IMR-90 (cell line): ENCODE measurements at regions not wholly inside any gene's neighbourhood (a gene's known extent, or its start where the extent isn't known, plus 50 kb on each side); places are given as distances from the start of the nearest gene placed in this dataset.

Experiments used
- ATAC-seq: fragments of 200-7000 bp; cut with Tn5 transposase; 2 replicates; pipeline ENCODE4 v1.9.1; 2020; ENCODE audit warnings: low read depth, mild to moderate bottlenecking, moderate library complexity
- BruUV-seq: library from RNA; stranded (reverse); fragments of 400-500 nt; replicated peaks from 2 replicates; lab custom pipeline; 2021; lab: Mats Ljungman, UMichigan
- CTCF ChIA-PET: fragments of 300-600 bp; formaldehyde crosslinking; extraction: SDS; loops from one replicate; lab custom pipeline; 2021; ENCODE audit warnings: antibody characterized with exemption; lab: Yijun Ruan, JAX
- POLR2A ChIA-PET: fragments of 300-600 bp; sonication (Branson Sonifier 250); formaldehyde crosslinking; loops from one replicate; lab custom pipeline; 2022; ENCODE audit warnings: antibody characterized with exemption; ENCODE audit not compliant: unreplicated experiment; lab: Charles Lee
- DNase-seq: peaks from one replicate; pipeline ENCODE4 v3.0.0; 2013
- H2AFZ ChIP-seq: replicated peaks from 2 replicates; pipeline ENCODE3; 2013; ENCODE audit warnings: low read length, mild to moderate bottlenecking; ENCODE audit not compliant: poor library complexity
- H2AK5ac ChIP-seq: 2 replicates; pipeline ENCODE4 v1.6.1; 2013; ENCODE audit warnings: low read depth, low read length, inconsistent platforms
- H2AK9ac ChIP-seq: replicated peaks from 2 replicates; pipeline ENCODE3; 2013; ENCODE audit warnings: mild to moderate bottlenecking, low read depth, low read length, moderate library complexity; ENCODE audit not compliant: poor library complexity
- H2BK120ac ChIP-seq: 2 replicates; pipeline ENCODE4 v1.6.1; 2013; ENCODE audit warnings: low read depth, low read length, inconsistent platforms
- H2BK15ac ChIP-seq: 3 replicates; pipeline ENCODE4 v1.6.1; 2013; ENCODE audit warnings: low read depth, low read length, inconsistent platforms
- H2BK20ac ChIP-seq: 2 replicates; pipeline ENCODE4 v1.6.1; 2013; ENCODE audit warnings: low read depth, mild to moderate bottlenecking, inconsistent platforms, low read length, moderate library complexity
- H2BK5ac ChIP-seq: 2 replicates; pipeline ENCODE4 v1.6.1; 2013; ENCODE audit warnings: mild to moderate bottlenecking, low read depth, low read length, inconsistent platforms; ENCODE audit not compliant: poor library complexity, severe bottlenecking
- H3K14ac ChIP-seq: replicated peaks from 2 replicates; pipeline ENCODE4 v1.6.1; 2013; ENCODE audit warnings: low read depth, low read length, inconsistent platforms
- H3K18ac ChIP-seq: 2 replicates; pipeline ENCODE4 v1.6.1; 2013; ENCODE audit warnings: low read depth, low read length, control low read depth
- H3K23ac ChIP-seq: 2 replicates; pipeline ENCODE4 v1.6.1; 2013; ENCODE audit warnings: low read depth, low read length, inconsistent platforms
- H3K27ac ChIP-seq: 2 replicates; pipeline ENCODE4 v1.5.1; 2013; ENCODE audit warnings: mild to moderate bottlenecking, control low read depth, low read length; ENCODE audit not compliant: insufficient read depth
- H3K27me3 ChIP-seq: 2 replicates; pipeline ENCODE4 v1.6.1; 2013; ENCODE audit warnings: low read length; ENCODE audit not compliant: control insufficient read depth, insufficient read depth
- H3K36me3 ChIP-seq: 2 replicates; pipeline ENCODE4 v1.6.1; 2013; ENCODE audit warnings: low read length, mixed read lengths; ENCODE audit not compliant: control insufficient read depth, insufficient read depth
- H3K4ac ChIP-seq: 2 replicates; pipeline ENCODE4 v1.6.1; 2013; ENCODE audit warnings: low read depth, low read length, inconsistent platforms
- H3K4me1 ChIP-seq: 2 replicates; pipeline ENCODE4 v1.6.1; 2013; ENCODE audit warnings: low read length, mixed read lengths; ENCODE audit not compliant: control insufficient read depth, insufficient read depth
- H3K4me2 ChIP-seq: 2 replicates; pipeline ENCODE4 v1.6.1; 2013; ENCODE audit warnings: low read depth, mild to moderate bottlenecking, control low read depth, low read length, moderate library complexity
- H3K4me3 ChIP-seq: 2 replicates; pipeline ENCODE4 v1.5.1; 2013; ENCODE audit warnings: low read depth, mild to moderate bottlenecking, control low read depth, low read length, moderate library complexity; ENCODE audit not compliant: insufficient read depth
- H3K56ac ChIP-seq: 2 replicates; pipeline ENCODE4 v1.6.1; 2013; ENCODE audit warnings: low read length, inconsistent platforms; ENCODE audit not compliant: insufficient read depth; ENCODE audit errors: extremely low read depth
- H3K79me1 ChIP-seq, 2 experiments: 2 replicates each; pipeline ENCODE4 v1.6.1; 2013; ENCODE audit warnings: low read length in 2 of 2, inconsistent platforms in 1 of 2, low read depth in 1 of 2
- H3K9ac ChIP-seq: 2 replicates; pipeline ENCODE4 v1.6.1; 2013; ENCODE audit warnings: low read depth, low read length, control low read depth
- H3K9me1 ChIP-seq: 2 replicates; pipeline ENCODE4 v1.6.1; 2013; ENCODE audit warnings: low read length, inconsistent platforms; ENCODE audit not compliant: insufficient read depth
- H3K9me3 ChIP-seq: 2 replicates; pipeline ENCODE4 v1.6.1; 2013; ENCODE audit warnings: low read length; ENCODE audit not compliant: control insufficient read depth, insufficient read depth
- H4K20me1 ChIP-seq: 2 replicates; pipeline ENCODE4 v1.6.1; 2013; ENCODE audit warnings: low read length, inconsistent platforms; ENCODE audit not compliant: insufficient read depth
- H4K5ac ChIP-seq: 2 replicates; pipeline ENCODE4 v1.6.1; 2013; ENCODE audit warnings: mild to moderate bottlenecking, low read depth, low read length, control low read depth
- H4K8ac ChIP-seq, 2 experiments: 2 replicates each; pipeline ENCODE4 v1.6.1; 2013; ENCODE audit warnings: low read depth in 2 of 2, low read length in 2 of 2, control low read depth in 1 of 2, inconsistent platforms in 1 of 2
- H4K91ac ChIP-seq: 2 replicates; pipeline ENCODE4 v1.6.1; 2013; ENCODE audit warnings: low read depth, low read length, inconsistent platforms; ENCODE audit not compliant: insufficient read depth
- CTCF ChIP-seq: conservative IDR thresholded peaks from 2 replicates; pipeline ENCODE4 v1.5.1; 2012; ENCODE audit warnings: mild to moderate bottlenecking, low read depth, low read length, improper control_type of control experiment
- FOS ChIP-seq: fragments of 150-350 bp; IDR thresholded peaks from 2 replicates; pipeline ENCODE4 v1.6.1; 2016; ENCODE audit warnings: low read depth, low read length
- MAFK ChIP-seq: IDR thresholded peaks from 2 replicates; pipeline ENCODE4 v1.6.1; 2012; ENCODE audit warnings: low read depth, low read length, improper control_type of control experiment
- MXI1 ChIP-seq: IDR thresholded peaks from 2 replicates; pipeline ENCODE4 v1.6.1; 2012; ENCODE audit warnings: low read depth, mild to moderate bottlenecking, low read length, moderate library complexity, borderline replicate concordance
- POLR2A ChIP-seq: IDR thresholded peaks from 2 replicates; pipeline ENCODE4 v1.6.1; 2012; ENCODE audit warnings: mild to moderate bottlenecking, low read depth, low read length
- RAD21 ChIP-seq: IDR thresholded peaks from 2 replicates; pipeline ENCODE4 v1.6.1; 2012; ENCODE audit warnings: low read length, improper control_type of control experiment
- SMC3 ChIP-seq: fragments of 150-350 bp; IDR thresholded peaks from 2 replicates; pipeline ENCODE4 v1.6.1; 2016; ENCODE audit warnings: low read depth, mild to moderate bottlenecking, antibody characterized with exemption, low read length, moderate library complexity
- WGBS, 2 experiments: methylation state at CpG; one replicate each; pipeline versions ENCODE4 v1.1.5 to v1.1.7; 2013; ENCODE audit warnings: missing lambda C conversion rate in 2 of 2; ENCODE audit not compliant: insufficient read length in 1 of 2; ENCODE audit errors: extremely low coverage in 2 of 2; 5-methylcytosine and 5-hydroxymethylcytosine counted together
- dilution Hi-C: fragments of 300-500 bp; cut with HindIII; formaldehyde crosslinking; loops from one replicate; pipeline ENCODE4 v1.14.3; 2018; ENCODE audit warnings: low sequenced_read_pairs; ENCODE audit not compliant: unreplicated experiment
- in situ Hi-C: fragments of 300-500 bp; cut with MboI; formaldehyde crosslinking; loops from 3 replicates; pipeline ENCODE4 v1.14.3; 2019; ENCODE audit warnings: low sequenced_read_pairs, inconsistent platforms, mixed read lengths
- intact Hi-C: fragments of 100-400 bp; cut with micrococcal nuclease; formaldehyde crosslinking; loops from 2 replicates; pipeline ENCODE4 v1.10.0; 2022
- TF ChIP-seq, protein P1 (sequence below): fragments of 150-350 bp; IDR thresholded peaks from 2 replicates; pipeline ENCODE4 v1.6.1; 2016; ENCODE audit warnings: low read depth, mild to moderate bottlenecking, low read length, moderate library complexity, borderline replicate concordance

DNA sequence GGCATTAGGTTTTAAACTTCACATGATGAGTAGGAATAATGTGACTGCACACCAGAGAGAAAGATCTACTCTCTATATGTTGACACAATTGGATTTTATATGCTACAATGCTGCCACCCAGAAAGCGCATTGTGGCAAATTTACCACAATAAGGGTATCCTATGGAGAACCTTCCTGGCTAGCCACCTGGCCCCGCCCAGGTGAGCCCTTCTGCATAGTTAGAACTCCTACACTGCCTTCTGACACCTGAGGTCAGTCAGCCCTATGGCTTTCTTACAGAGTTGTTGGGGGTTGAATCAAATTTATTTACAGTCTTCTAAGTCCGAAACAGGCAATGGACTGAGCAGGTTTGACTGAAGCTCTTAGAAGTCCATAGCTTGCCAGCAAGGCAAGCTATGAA, 153.8 kb upstream of the S100G start:
- no peak for ATAC-seq
- Histone ChIP-seq H2BK20ac (no peak overlapping the region), H3K56ac (no peak overlapping the region), H3K9ac (no peak overlapping the region), H3K36me3 (no peaks in the 10 kb centered on the region), H2BK15ac (no peak overlapping the region), H3K23ac (no peak overlapping the region), H3K9me3 (no peaks in the 10 kb centered on the region), H3K4me3 (no peak overlapping the region), H3K4ac (no peak overlapping the region), H2AFZ (no peak overlapping the region), H2AK5ac (no peak overlapping the region), H3K18ac (no peak overlapping the region), H4K20me1 (no peaks in the 10 kb centered on the region), H4K5ac (no peak overlapping the region), H4K91ac (no peak overlapping the region), H3K4me2 (no peak overlapping the region), H3K9me1 (no peaks in the 10 kb centered on the region), H3K27me3 (no peaks in the 10 kb centered on the region; the same call in 1 of the 2 replicates), H3K4me1 (no peaks in the 10 kb centered on the region; the same call in 1 of the 2 replicates), H2AK9ac (no peak overlapping the region), H3K14ac (no peak overlapping the region), H4K8ac (no peak overlapping the region), H2BK5ac (no peak overlapping the region), H3K27ac (no peak overlapping the region), H2BK120ac (no peak overlapping the region), H3K79me1 (no peaks in the 10 kb centered on the region)
- intact Hi-C loops (no loop called here), dilution Hi-C loops (no loop called here), in situ Hi-C loops (no loop called here)
- no CpG with 5 or more reads among the region's 3 CpGs for WGBS, 2 experiments
- DNase-seq, result no peak
- ChIA-PET POLR2A (no interaction called here), CTCF (no interaction called here)
- BruUV-seq, result no TSS peak
- TF ChIP-seq SMC3, result no peak
- TF ChIP-seq FOS, result no peak
- TF ChIP-seq, protein P1, sequence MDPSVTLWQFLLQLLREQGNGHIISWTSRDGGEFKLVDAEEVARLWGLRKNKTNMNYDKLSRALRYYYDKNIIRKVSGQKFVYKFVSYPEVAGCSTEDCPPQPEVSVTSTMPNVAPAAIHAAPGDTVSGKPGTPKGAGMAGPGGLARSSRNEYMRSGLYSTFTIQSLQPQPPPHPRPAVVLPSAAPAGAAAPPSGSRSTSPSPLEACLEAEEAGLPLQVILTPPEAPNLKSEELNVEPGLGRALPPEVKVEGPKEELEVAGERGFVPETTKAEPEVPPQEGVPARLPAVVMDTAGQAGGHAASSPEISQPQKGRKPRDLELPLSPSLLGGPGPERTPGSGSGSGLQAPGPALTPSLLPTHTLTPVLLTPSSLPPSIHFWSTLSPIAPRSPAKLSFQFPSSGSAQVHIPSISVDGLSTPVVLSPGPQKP, result no peak
- TF ChIP-seq RAD21, result no peak
- no peak for TF ChIP-seq POLR2A
- no peak for TF ChIP-seq CTCF
- no peak for TF ChIP-seq MAFK
- TF ChIP-seq MXI1, result no peak
